Psoas muscle (tissue), 7 donors: ENCODE measurements at regions not wholly inside any gene's neighbourhood (a gene's known extent, or its start where the extent isn't known, plus 50 kb on each side); places are given as distances from the start of the nearest gene placed in this dataset.
"Not testable (repeated sequence)": the region's sequence is repeated elsewhere in the genome, so short reads cannot be mapped to it uniquely, and the experiment has no call there.

Source experiments
- ATAC-seq, 4 donors: fragments of 200-7000 bp; cut with Tn5 transposase; one replicate each; pipeline ENCODE4 v1.9.1; 2020; ENCODE audit warnings: moderate library complexity in 3 of 4, mild to moderate bottlenecking in 2 of 4
- DNase-seq, 2 donors: peaks; one replicate each; pipeline ENCODE4 v3.0.0-alpha.2; 2020
- H3K27ac ChIP-seq: fragments of 200-600 bp; one replicate; pipeline ENCODE4 v1.8.0; 2022
- H3K27me3 ChIP-seq, 3 donors: fragments of 200-600 bp in 1 of 3; one replicate each; pipeline versions ENCODE4 v1.6.1 to v1.8.0; 2013 to 2022; ENCODE audit warnings: low read length in 2 of 3, mild to moderate bottlenecking in 2 of 3, moderate library complexity in 1 of 3; ENCODE audit not compliant: insufficient read depth in 3 of 3
- H3K36me3 ChIP-seq, 2 donors: fragments of 200-600 bp in 1 of 2; one replicate each; pipeline versions ENCODE4 v1.6.1 to v1.8.0; 2013 to 2022; ENCODE audit warnings: low read depth in 1 of 2, mild to moderate bottlenecking in 1 of 2, moderate library complexity in 1 of 2; ENCODE audit not compliant: insufficient read depth in 1 of 2
- H3K4me1 ChIP-seq: fragments of 200-600 bp; one replicate; pipeline ENCODE4 v1.8.0; 2022
- H3K4me3 ChIP-seq: fragments of 200-600 bp; one replicate; pipeline ENCODE4 v1.8.0; 2022; ENCODE audit warnings: mild to moderate bottlenecking
- H3K9me3 ChIP-seq: fragments of 200-600 bp; one replicate; pipeline ENCODE4 v1.8.0; 2022
- WGBS, 3 donors: extraction: QIAGEN DNeasy Blood & Tissue Kit; methylation state at CpG; one replicate each; pipeline versions ENCODE4 v1.1.6 to v1.1.7; 2013; 5-methylcytosine and 5-hydroxymethylcytosine counted together
- intact Hi-C, 2 donors: fragments of 100-400 bp; cut with DNase I; formaldehyde crosslinking; loops; one replicate each; pipeline versions ENCODE4 v1.11.0 to v1.14.2; 2022
- TF ChIP-seq, protein P1 (sequence below): fragments of 200-600 bp; IDR thresholded peaks from one replicate; pipeline ENCODE4 v1.8.0; 2022; ENCODE audit warnings: antibody characterized with exemption
- donor health status: healthy with polysubstance abuse.
- donor health status: DM: no; HTN: no; CAD: no; lungs with moderate emphysema.
- donor health status: Bipolar disorder and iron deficiency.
- donor health status: healthy.
- donor health status: DM: yes; HTN: yes; CAD: no.
- donor health status: DM: no; HTN: no; CAD: no.
- donor health status: DM: yes; HTN: yes; CAD: no.

DNA sequence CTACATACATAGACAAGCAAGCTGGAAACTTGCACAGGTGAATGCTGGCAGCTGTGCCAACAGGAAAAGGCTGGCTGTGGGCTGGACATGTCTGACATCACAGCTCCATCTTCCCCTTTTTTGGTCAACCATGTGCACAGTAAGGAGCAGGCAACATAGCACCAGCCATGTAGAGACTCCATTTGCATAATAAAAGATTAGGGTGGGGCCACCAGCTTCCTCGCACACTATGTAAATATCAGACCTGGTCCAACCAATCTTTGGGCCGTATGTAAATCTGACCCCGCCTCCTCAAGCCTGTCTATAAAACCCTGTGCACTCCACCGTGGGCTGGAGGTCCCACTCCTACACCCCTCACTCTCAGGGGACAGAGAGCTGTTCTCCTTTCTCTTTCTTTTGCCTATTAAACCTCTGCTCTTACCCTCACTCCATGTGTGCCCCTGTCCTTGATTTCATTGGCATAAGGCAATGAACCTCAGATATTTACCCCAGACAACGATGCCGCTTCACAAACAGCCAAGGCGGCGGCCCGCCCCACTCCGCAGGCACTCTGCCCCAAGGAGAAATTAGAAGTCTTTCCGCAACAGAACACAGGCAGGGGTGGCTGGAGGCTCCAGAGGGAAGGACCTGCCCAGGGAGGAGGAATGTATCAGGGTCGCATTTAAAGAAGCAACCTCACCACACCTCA lies 862.2 kb downstream of the TRIML1 start:
- no peaks in the 10 kb centered on the region for H3K9me3 ChIP-seq
- H3K4me3 ChIP-seq = no peak overlapping the region
- H3K27me3 ChIP-seq = no peaks in the 10 kb centered on the region
- H3K27ac ChIP-seq = no peak overlapping the region
- H3K4me1 ChIP-seq = no peaks in the 10 kb centered on the region
- H3K36me3 ChIP-seq = no peaks in the 10 kb centered on the region
- intact Hi-C loops = no loop called here
- no peak for ATAC-seq
- no peak for DNase-seq
- WGBS, 3 donors = 90 to 96% (median 94%) methylated on average over 12 of the region's 12 CpGs
- TF ChIP-seq, protein P1, sequence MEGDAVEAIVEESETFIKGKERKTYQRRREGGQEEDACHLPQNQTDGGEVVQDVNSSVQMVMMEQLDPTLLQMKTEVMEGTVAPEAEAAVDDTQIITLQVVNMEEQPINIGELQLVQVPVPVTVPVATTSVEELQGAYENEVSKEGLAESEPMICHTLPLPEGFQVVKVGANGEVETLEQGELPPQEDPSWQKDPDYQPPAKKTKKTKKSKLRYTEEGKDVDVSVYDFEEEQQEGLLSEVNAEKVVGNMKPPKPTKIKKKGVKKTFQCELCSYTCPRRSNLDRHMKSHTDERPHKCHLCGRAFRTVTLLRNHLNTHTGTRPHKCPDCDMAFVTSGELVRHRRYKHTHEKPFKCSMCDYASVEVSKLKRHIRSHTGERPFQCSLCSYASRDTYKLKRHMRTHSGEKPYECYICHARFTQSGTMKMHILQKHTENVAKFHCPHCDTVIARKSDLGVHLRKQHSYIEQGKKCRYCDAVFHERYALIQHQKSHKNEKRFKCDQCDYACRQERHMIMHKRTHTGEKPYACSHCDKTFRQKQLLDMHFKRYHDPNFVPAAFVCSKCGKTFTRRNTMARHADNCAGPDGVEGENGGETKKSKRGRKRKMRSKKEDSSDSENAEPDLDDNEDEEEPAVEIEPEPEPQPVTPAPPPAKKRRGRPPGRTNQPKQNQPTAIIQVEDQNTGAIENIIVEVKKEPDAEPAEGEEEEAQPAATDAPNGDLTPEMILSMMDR = no peak

DNA sequence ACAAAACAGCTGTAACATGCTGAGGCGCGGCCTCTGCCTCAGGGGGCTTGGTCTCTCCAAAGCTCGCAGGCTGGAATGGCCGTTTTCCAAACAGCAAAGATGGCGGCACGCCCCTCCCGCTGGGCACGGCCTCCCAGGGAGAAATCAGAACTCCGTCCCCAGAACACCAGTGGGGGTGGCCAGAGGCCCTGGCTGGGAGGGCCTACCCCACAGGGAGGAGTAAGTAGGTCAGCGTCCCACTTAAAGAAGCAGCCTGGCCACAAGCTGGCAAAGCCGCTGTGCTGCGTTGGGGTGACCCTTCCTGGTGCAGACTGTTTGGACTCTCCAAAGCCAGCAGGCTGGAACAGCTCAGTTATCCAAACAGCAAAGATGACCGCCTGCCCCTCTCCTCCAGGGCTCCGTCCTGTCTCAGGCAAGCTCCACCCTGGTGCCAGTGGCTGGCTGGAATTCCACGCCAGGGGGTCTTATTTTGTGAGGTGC lies 862.8 kb downstream of the TRIML1 start:
- Histone ChIP-seq H3K9me3 (no peaks in the 10 kb centered on the region), H3K4me1 (no peaks in the 10 kb centered on the region), H3K27ac (no peak overlapping the region), H3K36me3 (no peaks in the 10 kb centered on the region), H3K27me3 (no peaks in the 10 kb centered on the region), H3K4me3 (no peak overlapping the region)
- intact Hi-C loops = no loop called here
- DNase-seq (no peak), ATAC-seq (no peak)
- TF ChIP-seq, protein P1 = no peak
- 93 to 95% (median 94%) methylated on average over 15 of the region's 15 CpGs for WGBS, 3 donors

DNA sequence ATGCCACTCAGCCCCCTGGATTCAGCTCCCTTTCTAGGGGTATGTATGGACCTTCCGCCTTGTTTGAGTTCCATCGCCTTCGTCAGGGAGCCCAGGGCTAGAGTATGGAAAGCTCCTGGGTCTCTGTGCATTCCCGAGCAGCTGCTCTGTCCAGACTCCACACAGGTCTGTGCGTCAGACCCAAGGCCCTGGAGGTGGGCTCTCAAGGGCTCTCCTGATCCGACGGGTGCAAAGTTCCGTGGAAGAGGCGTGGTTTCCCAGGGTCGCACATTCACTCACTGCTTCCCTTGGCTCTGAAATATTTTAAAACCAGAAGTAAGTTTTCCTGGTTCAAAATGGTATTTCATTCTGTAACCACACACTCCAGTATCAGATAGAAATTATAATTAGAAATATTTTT lies 863.2 kb downstream of the TRIML1 start:
- no peak overlapping the region for H3K4me3 ChIP-seq
- peaks cover 0 to 3% (median 0%) of the 10 kb centered on the region in 3 donors for H3K27me3 ChIP-seq
- no peaks in the 10 kb centered on the region for H3K4me1 ChIP-seq
- DNase-seq (no peak), ATAC-seq (no peak)
- no peak overlapping the region for H3K27ac ChIP-seq
- TF ChIP-seq, protein P1 = no peak
- H3K36me3 ChIP-seq = no peaks in the 10 kb centered on the region
- intact Hi-C loops = no loop called here
- WGBS, 3 donors = 91 to 94% (median 91%) methylated on average over 10 of the region's 10 CpGs
- H3K9me3 ChIP-seq = no peaks in the 10 kb centered on the region

DNA sequence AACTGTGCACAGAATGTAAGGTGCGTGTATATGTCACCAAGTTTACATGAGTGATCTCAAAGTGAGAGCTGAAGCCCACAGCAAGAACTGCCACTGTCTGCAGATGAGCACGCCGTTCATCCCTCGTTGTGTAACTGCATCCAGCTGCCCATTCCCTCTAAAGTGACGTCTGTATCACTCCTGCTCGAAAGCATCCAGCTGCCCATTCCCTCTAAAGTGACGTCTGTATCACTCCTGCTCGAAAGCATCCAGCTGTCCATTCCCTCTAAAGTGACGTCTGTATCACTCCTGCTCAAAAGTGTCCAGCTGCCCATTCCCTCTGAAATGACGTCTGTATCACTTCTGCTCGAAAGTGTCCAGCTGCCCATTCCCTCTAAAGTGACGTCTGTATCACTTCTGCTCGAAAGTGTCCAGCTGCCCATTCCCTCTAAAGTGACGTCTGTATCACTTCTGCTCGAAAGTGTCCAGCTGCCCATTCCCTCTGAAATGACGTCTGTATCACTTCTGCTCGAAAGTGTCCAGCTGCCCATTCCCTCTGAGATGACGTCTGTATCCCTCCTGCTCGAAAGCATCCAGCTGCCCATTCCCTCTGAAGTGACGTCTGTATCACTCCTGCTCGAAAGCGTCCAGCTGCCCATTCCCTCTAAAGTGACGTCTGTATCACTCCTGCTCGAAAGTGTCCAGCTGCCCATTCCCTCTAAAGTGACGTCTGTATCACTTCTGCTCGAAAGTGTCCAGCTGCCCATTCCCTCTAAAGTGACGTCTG lies 871.4 kb downstream of the TRIML1 start:
- H3K27me3 ChIP-seq, H3K36me3 ChIP-seq, H3K4me3 ChIP-seq, intact Hi-C loops, H3K27ac ChIP-seq, H3K9me3 ChIP-seq, ATAC-seq, H3K4me1 ChIP-seq, DNase-seq: not testable (repeated sequence)
- WGBS, 3 donors = 68 to 75% (median 69%) methylated on average over 22 to 23 of the region's 27 CpGs

DNA sequence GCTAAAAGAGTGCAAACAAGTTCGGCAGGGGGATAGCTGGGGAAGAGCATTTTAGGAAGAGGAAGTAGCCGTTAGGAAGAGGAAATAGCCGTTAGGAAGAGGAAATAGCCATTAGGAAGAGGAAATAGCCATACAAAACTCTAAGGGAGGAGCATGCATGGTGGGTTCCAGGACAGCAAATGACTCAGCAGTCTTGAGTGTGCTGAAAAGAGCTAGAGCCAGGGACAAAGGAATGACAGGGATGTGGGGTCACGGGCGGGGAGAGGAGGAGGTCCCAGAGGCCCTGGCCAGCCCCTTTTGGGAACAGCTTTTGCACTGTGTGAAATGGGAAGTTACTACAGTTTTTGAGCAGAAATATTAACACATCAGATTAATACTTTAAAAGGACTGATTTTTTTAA lies 882.6 kb downstream of the TRIML1 start:
- DNase-seq (no peak), ATAC-seq (no peak)
- Histone ChIP-seq H3K27me3 (no peaks in the 10 kb centered on the region), H3K9me3 (no peaks in the 10 kb centered on the region), H3K4me1 (no peaks in the 10 kb centered on the region), H3K27ac (no peak overlapping the region), H3K36me3 (no peaks in the 10 kb centered on the region), H3K4me3 (no peak overlapping the region)
- TF ChIP-seq, protein P1 = no peak
- 43 to 54% (median 49%) methylated on average over 5 of the region's 5 CpGs for WGBS, 3 donors
- intact Hi-C loops = no loop called here
